H1 (cell line): ENCODE measurements at regions not wholly inside any gene's neighbourhood (a gene's known extent, or its start where the extent isn't known, plus 50 kb on each side); places are given as distances from the start of the nearest gene placed in this dataset.

Experiments used
- CTCF ChIA-PET: fragments of 300-600 bp; sonication (Branson Sonifier 250); formaldehyde crosslinking; loops from one replicate; lab custom pipeline; 2021; ENCODE audit not compliant: partially characterized antibody; lab: Charles Lee
- POLR2A ChIA-PET: fragments of 300-600 bp; sonication (Branson Sonifier 250); formaldehyde crosslinking; loops from one replicate; lab custom pipeline; 2021; ENCODE audit warnings: inconsistent platforms; ENCODE audit not compliant: partially characterized antibody; lab: Charles Lee
- DNase-seq, 2 experiments: peaks; one replicate each; pipeline versions ENCODE4 v3.0.0 to v3.0.0-alpha.2; 2010 to 2022; ENCODE audit warnings: low spot score in 2 of 2, low read depth in 1 of 2, mixed read lengths in 1 of 2
- FAIRE-seq: peaks from 2 replicates; lab custom pipeline; 2011; peaks lifted over from hg19 to GRCh38; lab: Jason Lieb, UNC
- H2AFZ ChIP-seq: 2 replicates; pipeline ENCODE4 v1.8.1; 2012; ENCODE audit warnings: low read length, inconsistent platforms
- H2AK5ac ChIP-seq: 2 replicates; pipeline ENCODE4 v1.6.1; 2013; ENCODE audit warnings: low read depth, low read length
- H2BK120ac ChIP-seq: replicated peaks from 2 replicates; pipeline ENCODE3; 2013; ENCODE audit warnings: low read depth, low read length, inconsistent platforms
- H2BK12ac ChIP-seq: 2 replicates; pipeline ENCODE4 v1.6.1; 2013; ENCODE audit warnings: low read depth, low read length
- H2BK15ac ChIP-seq: 2 replicates; pipeline ENCODE4 v1.6.1; 2013; ENCODE audit warnings: low read length
- H2BK20ac ChIP-seq: 2 replicates; pipeline ENCODE4 v1.6.1; 2013; ENCODE audit warnings: low read length
- H2BK5ac ChIP-seq: 2 replicates; pipeline ENCODE4 v1.6.1; 2013; ENCODE audit warnings: low read depth, low read length
- H3K14ac ChIP-seq: 2 replicates; pipeline ENCODE4 v1.6.1; 2013; ENCODE audit warnings: inconsistent platforms; ENCODE audit not compliant: insufficient read length
- H3K18ac ChIP-seq: 2 replicates; pipeline ENCODE4 v1.6.1; 2013; ENCODE audit warnings: low read length; ENCODE audit errors: extremely low read depth
- H3K23ac ChIP-seq: 2 replicates; pipeline ENCODE4 v1.6.1; 2013; ENCODE audit warnings: inconsistent platforms; ENCODE audit not compliant: insufficient read length
- H3K23me2 ChIP-seq: 2 replicates; pipeline ENCODE4 v1.6.1; 2013; ENCODE audit warnings: low read depth, low read length
- H3K27ac ChIP-seq: 2 replicates; pipeline ENCODE4 v1.6.1; 2011; ENCODE audit warnings: low read depth, low read length, inconsistent platforms
- H3K27me3 ChIP-seq, 4 experiments: replicated peaks in 1 of 4; 1 replicate in 1 of 4; 2 replicates in 3 of 4; pipeline versions ENCODE4 v1.6.1 to v1.8.1; 2011 to 2013; ENCODE audit warnings: low read length in 3 of 4, mild to moderate bottlenecking in 3 of 4, inconsistent platforms in 2 of 4, mixed read lengths in 2 of 4, moderate library complexity in 1 of 4; ENCODE audit not compliant: control insufficient read depth in 3 of 4, insufficient read depth in 3 of 4; ENCODE audit errors: extremely low read depth in 1 of 4
- H3K36me3 ChIP-seq, 4 experiments: 2 replicates each; pipeline versions ENCODE4 v1.6.1 to v1.8.1; 2011 to 2013; ENCODE audit warnings: mild to moderate bottlenecking in 4 of 4, low read length in 3 of 4, moderate library complexity in 2 of 4, control low read depth in 1 of 4, inconsistent platforms in 1 of 4; ENCODE audit not compliant: insufficient read depth in 4 of 4, control insufficient read depth in 2 of 4
- H3K4ac ChIP-seq: replicated peaks from 2 replicates; pipeline ENCODE3; 2013; ENCODE audit warnings: low read length, low read depth, mixed read lengths, inconsistent platforms; ENCODE audit not compliant: insufficient read length
- H3K4me1 ChIP-seq, 4 experiments: replicated peaks in 1 of 4; 1 replicate in 1 of 4; 2 replicates in 3 of 4; pipeline versions ENCODE4 v1.6.1 to v1.8.1; 2011 to 2013; ENCODE audit warnings: low read length in 3 of 4, inconsistent platforms in 2 of 4, mixed read lengths in 1 of 4; ENCODE audit not compliant: insufficient read depth in 4 of 4, control insufficient read depth in 3 of 4
- H3K4me2 ChIP-seq, 2 experiments: 2 replicates each; pipeline versions ENCODE4 v1.6.1 to v1.8.1; 2011 to 2013; ENCODE audit warnings: low read depth in 2 of 2, low read length in 2 of 2, control low read depth in 1 of 2, inconsistent platforms in 1 of 2, mild to moderate bottlenecking in 1 of 2; ENCODE audit not compliant: insufficient read depth in 1 of 2
- H3K4me3 ChIP-seq, 4 experiments: fragments of 200-600, 300-600 bp in 1 of 4; sonication (generic), shearing (Covaris generic), sonication (Bioruptor Twin) in 1 of 4; 2 replicates each; pipeline versions ENCODE4 v1.5.1 to v1.8.1; 2011 to 2016; ENCODE audit warnings: low read length in 4 of 4, low read depth in 3 of 4, control low read depth in 2 of 4, inconsistent platforms in 2 of 4, mild to moderate bottlenecking in 2 of 4, mixed read lengths in 1 of 4, moderate library complexity in 1 of 4; ENCODE audit not compliant: insufficient read depth in 2 of 4; ENCODE audit errors: extremely low read depth in 1 of 4
- H3K56ac ChIP-seq: replicated peaks from 2 replicates; pipeline ENCODE3; 2013; ENCODE audit warnings: low read depth, mild to moderate bottlenecking, mixed read lengths, low read length, inconsistent platforms; ENCODE audit not compliant: insufficient read length
- H3K79me1 ChIP-seq: 2 replicates; pipeline ENCODE4 v1.6.1; 2013; ENCODE audit warnings: low read depth, low read length, control low read depth
- H3K79me2 ChIP-seq, 2 experiments: 2 replicates each; pipeline versions ENCODE4 v1.6.1 to v1.8.1; 2012 to 2013; ENCODE audit warnings: low read length in 2 of 2, mild to moderate bottlenecking in 2 of 2, inconsistent platforms in 1 of 2; ENCODE audit not compliant: insufficient read depth in 2 of 2, control insufficient read depth in 1 of 2
- H3K9ac ChIP-seq, 4 experiments: replicated peaks in 1 of 4; 1 replicate in 1 of 4; 2 replicates in 3 of 4; pipeline versions ENCODE4 v1.6.1 to v1.8.1; 2011 to 2013; ENCODE audit warnings: low read depth in 3 of 4, low read length in 3 of 4, control low read depth in 2 of 4, mild to moderate bottlenecking in 2 of 4, moderate library complexity in 2 of 4, inconsistent platforms in 1 of 4; ENCODE audit errors: extremely low read depth in 1 of 4
- H3K9me3 ChIP-seq, 2 experiments: 2 replicates each; pipeline versions ENCODE4 v1.6.1 to v1.8.1; 2012 to 2013; ENCODE audit warnings: mild to moderate bottlenecking in 2 of 2, moderate library complexity in 2 of 2, control low read depth in 1 of 2, inconsistent platforms in 1 of 2, low read depth in 1 of 2, low read length in 1 of 2, mixed read lengths in 1 of 2; ENCODE audit not compliant: insufficient read depth in 2 of 2
- H4K20me1 ChIP-seq, 2 experiments: replicated peaks in 1 of 2; 2 replicates each; pipeline versions ENCODE3 to v1.8.1; 2011 to 2013; ENCODE audit warnings: inconsistent platforms in 2 of 2, low read length in 2 of 2, mild to moderate bottlenecking in 1 of 2; ENCODE audit not compliant: insufficient read depth in 2 of 2, control insufficient read depth in 1 of 2
- H4K5ac ChIP-seq: 2 replicates; pipeline ENCODE4 v1.6.1; 2013; ENCODE audit warnings: low read length, low read depth, mixed read lengths, inconsistent platforms; ENCODE audit not compliant: insufficient read length
- H4K8ac ChIP-seq: 2 replicates; pipeline ENCODE4 v1.8.0; 2013; ENCODE audit warnings: mild to moderate bottlenecking, moderate library complexity, low read length, inconsistent platforms; ENCODE audit not compliant: insufficient read depth; ENCODE audit errors: extremely low read depth
- H4K91ac ChIP-seq: replicated peaks from 2 replicates; pipeline ENCODE3; 2013; ENCODE audit warnings: low read length, mixed read lengths, inconsistent platforms; ENCODE audit not compliant: insufficient read length
- BRCA1 ChIP-seq: IDR thresholded peaks from 2 replicates; pipeline ENCODE4 v1.6.1; 2012; ENCODE audit warnings: low read depth, low read length, improper control_type of control experiment
- EGR1 ChIP-seq: IDR thresholded peaks from 2 replicates; pipeline ENCODE4 v1.6.1; 2011; ENCODE audit warnings: low read depth, low read length, borderline replicate concordance
- FOSL1 ChIP-seq: IDR thresholded peaks from 2 replicates; pipeline ENCODE4 v1.6.1; 2011; ENCODE audit warnings: mild to moderate bottlenecking, low read depth, low read length, moderate library complexity; ENCODE audit not compliant: insufficient read depth
- HDAC6 ChIP-seq: IDR thresholded peaks from one replicate; pipeline ENCODE4 v1.7.1; 2012; ENCODE audit warnings: low read depth, mild to moderate bottlenecking, inconsistent platforms, low read length, moderate library complexity
- MAX ChIP-seq: IDR thresholded peaks from 2 replicates; pipeline ENCODE4 v1.6.1; 2012; ENCODE audit warnings: inconsistent platforms
- SIN3A ChIP-seq, 2 experiments: IDR thresholded peaks in 1 of 2; conservative IDR thresholded peaks in 1 of 2; 2 replicates each; pipeline ENCODE4 v1.6.1; 2011 to 2012; ENCODE audit warnings: low read length in 2 of 2, improper control_type of control experiment in 1 of 2, low read depth in 1 of 2, mild to moderate bottlenecking in 1 of 2
- SRF ChIP-seq: IDR thresholded peaks from 2 replicates; pipeline ENCODE4 v1.6.1; 2011; ENCODE audit warnings: mild to moderate bottlenecking, low read depth, low read length, moderate library complexity
- TAF1 ChIP-seq: IDR thresholded peaks from 2 replicates; pipeline ENCODE4 v1.6.1; 2011; ENCODE audit warnings: mild to moderate bottlenecking, low read depth, low read length
- TCF12 ChIP-seq: IDR thresholded peaks from 2 replicates; pipeline ENCODE4 v1.6.1; 2011; ENCODE audit warnings: low read depth, mild to moderate bottlenecking, low read length
- TEAD4 ChIP-seq: IDR thresholded peaks from 2 replicates; pipeline ENCODE4 v1.6.1; 2012; ENCODE audit warnings: low read depth, low read length, inconsistent platforms, mixed read lengths
- WGBS, 2 experiments: shearing (Covaris generic) in 1 of 2; methylation state at CpG; one replicate each; pipeline versions ENCODE4 v1.1.6 to v1.1.7; 2013 to 2015; ENCODE audit warnings: low lambda C conversion rate in 2 of 2, mixed read lengths in 2 of 2, inconsistent platforms in 1 of 2, low coverage in 1 of 2, missing lambda C conversion rate in 1 of 2; ENCODE audit not compliant: insufficient replicate concordance in 2 of 2, insufficient coverage in 1 of 2, insufficient read length in 1 of 2; ENCODE audit errors: extremely low coverage in 1 of 2, missing lambda C conversion rate in 1 of 2; 5-methylcytosine and 5-hydroxymethylcytosine counted together
- TF ChIP-seq, protein P1 (sequence below): IDR thresholded peaks from 2 replicates; pipeline ENCODE4 v1.6.1; 2011; ENCODE audit warnings: low read length, improper control_type of control experiment

- Histone ChIP-seq H3K9me3 (no peaks in the 10 kb centered on the region), H3K18ac (no peak overlapping the region), H3K14ac (no peak overlapping the region), H3K4me1 (no peaks in the 10 kb centered on the region), H3K23me2 (no peaks in the 10 kb centered on the region), H3K56ac (no peak overlapping the region), H3K27ac (no peak overlapping the region), H3K23ac (no peak overlapping the region), H3K79me1 (no peaks in the 10 kb centered on the region), H2BK5ac (no peak overlapping the region), H4K91ac (no peak overlapping the region), H3K4me2 (no peak overlapping the region), H2AFZ (no peak overlapping the region), H4K20me1 (no peaks in the 10 kb centered on the region), H2BK15ac (no peak overlapping the region), H3K9ac (no peak overlapping the region), H3K4ac (no peak overlapping the region), H2BK20ac (no peak overlapping the region), H4K8ac (no peak overlapping the region), H3K79me2 (no peaks in the 10 kb centered on the region), H3K4me3 (no peak overlapping the region), H3K36me3 (no peaks in the 10 kb centered on the region), H3K27me3 (no peaks in the 10 kb centered on the region), H2BK120ac (no peak overlapping the region), H2BK12ac (no peak overlapping the region), H2AK5ac (no peak overlapping the region), H4K5ac (no peak overlapping the region)
- WGBS, 2 experiments = 89% methylated on average over 5 of the region's 5 CpGs; no CpG with 5 or more reads in 1 of the 2 experiments
- TF ChIP-seq HDAC6 (no peak), EGR1 (no peak), FOSL1 (no peak), TCF12 (no peak), TEAD4 (no peak), SRF (no peak), SIN3A (conservative IDR thresholded peaks at IDR 0.05 in 1 of 2, IDR thresholded peaks at IDR 0.05 in 1 of 2; ENCODE audit: low read depth in 1 of 2, low read length in 2 of 2) (no peak), TAF1 (no peak), MAX (no peak), BRCA1 (no peak)
- TF ChIP-seq, protein P1, sequence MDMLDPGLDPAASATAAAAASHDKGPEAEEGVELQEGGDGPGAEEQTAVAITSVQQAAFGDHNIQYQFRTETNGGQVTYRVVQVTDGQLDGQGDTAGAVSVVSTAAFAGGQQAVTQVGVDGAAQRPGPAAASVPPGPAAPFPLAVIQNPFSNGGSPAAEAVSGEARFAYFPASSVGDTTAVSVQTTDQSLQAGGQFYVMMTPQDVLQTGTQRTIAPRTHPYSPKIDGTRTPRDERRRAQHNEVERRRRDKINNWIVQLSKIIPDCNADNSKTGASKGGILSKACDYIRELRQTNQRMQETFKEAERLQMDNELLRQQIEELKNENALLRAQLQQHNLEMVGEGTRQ = no peak
- DNase-seq (no peak), FAIRE-seq (no peak)
- CTCF ChIA-PET = no interaction called here
- POLR2A ChIA-PET = no interaction called here
These were observed 246.1 kb downstream of the SI start for GRCh38 chr3:164832216-164832615.
